ENCODE measurements at regions not wholly inside any gene's neighbourhood (a gene's known extent, or its start where the extent isn't known, plus 50 kb on each side); places are given as distances from the start of the nearest gene placed in this dataset.

- Histone ChIP-seq H3K36me3 (ENCODE audit: control insufficient read depth in 2 of 3, insufficient read depth in 3 of 3, low read length in 3 of 3) (no peaks in the 10 kb centered on the region), H3K4me3 (ENCODE audit: low read length in 3 of 3) (no peak overlapping the region), H3K27me3 (ENCODE audit: control insufficient read depth, insufficient read depth, low read length) (no peaks in the 10 kb centered on the region), H3K4me1 (ENCODE audit: control insufficient read depth in 2 of 3, insufficient read depth in 2 of 3, low read depth in 1 of 3, low read length in 3 of 3) (no peaks in the 10 kb centered on the region), H3K9ac (ENCODE audit: low read length in 3 of 3) (no peak overlapping the region), H3K27ac (ENCODE audit: low read depth in 2 of 2, low read length in 2 of 2) (no peak overlapping the region), H3K9me3 (ENCODE audit: control insufficient read depth in 2 of 3, insufficient read depth in 1 of 3, low read length in 3 of 3) (no peaks in the 10 kb centered on the region)
- DNase-seq, result no peak
- no peak for FAIRE-seq
- intact Hi-C loops (cut with DNase I), result no loop called here
- TF ChIP-seq CTCF (IDR thresholded peaks at IDR 0.05; ENCODE audit: borderline replicate concordance, extremely low read depth, insufficient read depth), result no peak
These were observed 611.2 kb downstream of the NR2F1-AS1 start for GRCh38 chr5:92969781-92970237.

- no peak for TF ChIP-seq CTCF (IDR thresholded peaks at IDR 0.05; ENCODE audit: borderline replicate concordance, extremely low read depth, insufficient read depth)
- intact Hi-C loops (cut with DNase I), result no loop called here
- FAIRE-seq, result no peak
- H3K27ac ChIP-seq (ENCODE audit: low read depth in 2 of 2, low read length in 2 of 2), result no peak overlapping the region
- no peak for DNase-seq
- H3K4me3 ChIP-seq (ENCODE audit: low read length in 3 of 3), result no peak overlapping the region
- no peak overlapping the region for H3K9ac ChIP-seq (ENCODE audit: low read length in 3 of 3)
- no peaks in the 10 kb centered on the region for H3K4me1 ChIP-seq (ENCODE audit: control insufficient read depth in 2 of 3, insufficient read depth in 2 of 3, low read depth in 1 of 3, low read length in 3 of 3)
- no peaks in the 10 kb centered on the region for H3K9me3 ChIP-seq (ENCODE audit: control insufficient read depth in 2 of 3, insufficient read depth in 1 of 3, low read length in 3 of 3)
- no peaks in the 10 kb centered on the region for H3K27me3 ChIP-seq (ENCODE audit: control insufficient read depth, insufficient read depth, low read length)
- no peaks in the 10 kb centered on the region for H3K36me3 ChIP-seq (ENCODE audit: control insufficient read depth in 2 of 3, insufficient read depth in 3 of 3, low read length in 3 of 3)
These were observed 611.7 kb downstream of the NR2F1-AS1 start for GRCh38 chr5:92969191-92969780.

GRCh38 chr5:92963800-92964199, 617.2 kb downstream of the NR2F1-AS1 start:
- intact Hi-C loops (cut with DNase I), result no loop called here
- no peak overlapping the region for H3K27ac ChIP-seq (ENCODE audit: low read depth in 2 of 2, low read length in 2 of 2)
- no peaks in the 10 kb centered on the region for H3K27me3 ChIP-seq (ENCODE audit: control insufficient read depth, insufficient read depth, low read length)
- DNase-seq (no peak), FAIRE-seq (no peak)
- TF ChIP-seq CTCF (IDR thresholded peaks at IDR 0.05; ENCODE audit: borderline replicate concordance, extremely low read depth, insufficient read depth), result no peak
- no peaks in the 10 kb centered on the region for H3K9me3 ChIP-seq (ENCODE audit: control insufficient read depth in 2 of 3, insufficient read depth in 1 of 3, low read length in 3 of 3)
- no peaks in the 10 kb centered on the region for H3K4me1 ChIP-seq (ENCODE audit: control insufficient read depth in 2 of 3, insufficient read depth in 2 of 3, low read depth in 1 of 3, low read length in 3 of 3)
- no peak overlapping the region for H3K4me3 ChIP-seq (ENCODE audit: low read length in 3 of 3)
- no peak overlapping the region for H3K9ac ChIP-seq (ENCODE audit: low read length in 3 of 3)
- no peaks in the 10 kb centered on the region for H3K36me3 ChIP-seq (ENCODE audit: control insufficient read depth in 2 of 3, insufficient read depth in 3 of 3, low read length in 3 of 3)

- Histone ChIP-seq H3K27ac (ENCODE audit: low read depth in 2 of 2, low read length in 2 of 2) (no peak overlapping the region), H3K27me3 (ENCODE audit: control insufficient read depth, insufficient read depth, low read length) (no peaks in the 10 kb centered on the region), H3K9ac (ENCODE audit: low read length in 3 of 3) (no peak overlapping the region), H3K36me3 (ENCODE audit: control insufficient read depth in 2 of 3, insufficient read depth in 3 of 3, low read length in 3 of 3) (no peaks in the 10 kb centered on the region), H3K9me3 (ENCODE audit: control insufficient read depth in 2 of 3, insufficient read depth in 1 of 3, low read length in 3 of 3) (no peaks in the 10 kb centered on the region), H3K4me3 (ENCODE audit: low read length in 3 of 3) (no peak overlapping the region), H3K4me1 (ENCODE audit: control insufficient read depth in 2 of 3, insufficient read depth in 2 of 3, low read depth in 1 of 3, low read length in 3 of 3) (no peaks in the 10 kb centered on the region)
- no peak for FAIRE-seq
- intact Hi-C loops (cut with DNase I), result no loop called here
- DNase-seq, result peak in 1 of 5 donors; percentile 15
- TF ChIP-seq CTCF (IDR thresholded peaks at IDR 0.05; ENCODE audit: borderline replicate concordance, extremely low read depth, insufficient read depth), result no peak
These were observed 618.3 kb downstream of the NR2F1-AS1 start for GRCh38 chr5:92962752-92963151.
